Progenitor cell of endocrine pancreas (in vitro differentiated cells): ENCODE measurements at regions not wholly inside any gene's neighbourhood (a gene's known extent, or its start where the extent isn't known, plus 50 kb on each side); places are given as distances from the start of the nearest gene placed in this dataset.
A peak's percentile ranks its signal among the peaks of the same experiment; 100 is the strongest.

ENCODE experiments used
- DNase-seq: peaks from one replicate; pipeline ENCODE4 v3.0.0; 2021; ENCODE audit warnings: low spot score; ENCODE audit not compliant: unreplicated experiment
- H3K27ac Mint-ChIP-seq: 2 replicates; pipeline ENCODE4 v1.8.0; 2021; ENCODE audit warnings: mild to moderate bottlenecking, moderate library complexity, mixed read lengths
- H3K27me3 Mint-ChIP-seq: 2 replicates; pipeline ENCODE4 v1.8.0; 2021; ENCODE audit warnings: mixed read lengths
- H3K36me3 Mint-ChIP-seq: 2 replicates; pipeline ENCODE4 v1.8.0; 2022; ENCODE audit warnings: mixed read lengths; ENCODE audit not compliant: insufficient read depth
- H3K4me1 Mint-ChIP-seq: 2 replicates; pipeline ENCODE4 v1.8.0; 2021; ENCODE audit warnings: low read depth, mixed read lengths
- H3K4me3 Mint-ChIP-seq: 2 replicates; pipeline ENCODE4 v1.8.0; 2021; ENCODE audit warnings: low read depth, mild to moderate bottlenecking, moderate library complexity, mixed read lengths
- H3K9me3 Mint-ChIP-seq: 2 replicates; pipeline ENCODE4 v1.8.0; 2021; ENCODE audit warnings: low read depth, mixed read lengths
- TF ChIP-seq, protein P1 (sequence below): fragments of 200-600 bp; sonication (generic); IDR thresholded peaks from one replicate; pipeline ENCODE4 v1.5.0; 2021; ENCODE audit warnings: antibody characterized with exemption, mild to moderate bottlenecking; ENCODE audit not compliant: unreplicated experiment

DNA sequence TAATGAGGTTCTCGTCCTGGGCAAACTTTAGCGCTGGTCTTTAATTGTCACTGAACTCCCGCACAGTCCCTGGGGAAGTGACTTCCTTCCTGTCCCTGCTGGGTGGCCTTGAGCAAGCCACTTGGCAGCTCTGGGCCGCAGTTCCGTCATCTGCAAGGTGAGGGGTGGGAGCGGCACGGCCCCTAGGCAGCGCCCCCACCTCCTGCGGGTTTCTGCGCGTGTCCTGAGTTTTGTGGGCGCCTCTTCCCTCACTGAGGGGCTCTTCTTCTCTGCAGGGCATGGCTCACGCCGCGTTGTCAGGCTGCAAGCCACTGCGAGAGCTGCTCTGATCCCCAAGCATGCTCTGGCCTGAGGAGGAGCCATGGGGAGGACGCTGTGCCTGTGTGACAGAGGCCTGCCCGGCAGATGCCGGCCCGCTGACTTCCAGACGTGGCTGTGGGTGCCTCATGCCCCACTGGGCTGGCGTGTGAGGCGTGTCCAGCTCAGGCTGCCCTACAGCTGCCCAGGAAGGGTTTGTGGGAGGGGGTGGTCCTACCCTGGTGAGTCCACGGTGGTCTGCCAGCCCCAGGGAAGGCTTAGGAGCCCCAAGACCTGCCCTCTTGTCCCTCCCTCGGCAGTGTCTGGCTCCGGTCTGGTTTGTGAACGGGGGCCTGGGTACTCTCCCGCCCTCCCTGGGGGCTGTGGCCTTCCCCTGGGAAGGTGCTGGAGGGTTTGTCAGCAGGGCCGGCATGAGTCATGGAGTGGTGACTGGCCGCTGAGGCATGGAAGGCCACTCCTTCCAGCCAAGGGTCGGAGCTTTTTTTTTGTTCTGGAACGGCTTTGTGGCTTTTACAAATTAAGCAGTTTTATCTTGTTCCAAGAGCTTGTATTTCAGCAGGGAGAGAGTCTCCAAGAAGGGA is 182.0 kb downstream of the SEC14L1 start:
- no peak for DNase-seq
- H3K27ac Mint-ChIP-seq, result peak overlapping the region; percentile 89
- no peaks in the 10 kb centered on the region for H3K36me3 Mint-ChIP-seq

DNA sequence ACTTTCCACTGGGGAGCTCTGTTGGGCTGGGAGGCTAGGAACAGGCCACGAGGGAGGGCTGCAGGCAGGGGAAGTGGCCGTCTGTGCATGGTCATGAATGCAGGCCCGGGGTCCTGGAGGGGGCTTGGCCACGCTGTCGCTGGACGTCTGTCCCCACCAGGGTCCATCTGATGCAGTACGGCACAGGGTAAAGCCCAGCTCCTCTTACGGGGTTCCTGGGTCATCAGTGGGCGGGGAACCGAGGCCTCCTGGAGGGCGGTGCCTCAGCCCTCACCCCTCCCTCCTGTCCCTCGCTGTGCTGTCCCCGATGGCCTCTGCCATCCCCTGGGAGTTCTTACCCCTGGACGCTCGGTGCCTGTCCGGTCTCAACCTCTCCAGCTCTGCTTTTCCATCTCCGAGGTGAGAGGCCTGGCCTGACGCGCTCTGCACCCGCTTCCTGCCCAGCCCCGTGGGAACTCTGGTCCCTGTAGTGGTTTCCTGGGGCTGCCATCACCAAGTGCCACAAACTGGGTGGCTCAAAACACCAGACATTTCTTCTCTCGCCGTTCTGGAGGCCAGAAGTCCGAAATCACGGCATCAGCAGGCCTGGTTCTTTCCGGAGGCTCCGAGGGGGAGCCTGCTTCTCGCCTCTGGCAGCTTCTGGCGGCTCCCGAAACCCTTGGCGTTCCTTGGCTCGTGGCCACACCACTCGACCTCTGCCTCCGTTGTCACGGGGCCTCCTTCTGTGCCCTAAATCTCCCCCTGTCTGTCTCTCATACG is 182.8 kb downstream of the SEC14L1 start:
- Mint-ChIP-seq H3K4me1 (peaks cover 17% of the 10 kb centered on the region), H3K36me3 (no peaks in the 10 kb centered on the region), H3K4me3 (no peak overlapping the region), H3K9me3 (no peaks in the 10 kb centered on the region), H3K27ac (peak overlapping the region; percentile 91), H3K27me3 (no peaks in the 10 kb centered on the region)
- DNase-seq, result no peak
- TF ChIP-seq, protein P1, sequence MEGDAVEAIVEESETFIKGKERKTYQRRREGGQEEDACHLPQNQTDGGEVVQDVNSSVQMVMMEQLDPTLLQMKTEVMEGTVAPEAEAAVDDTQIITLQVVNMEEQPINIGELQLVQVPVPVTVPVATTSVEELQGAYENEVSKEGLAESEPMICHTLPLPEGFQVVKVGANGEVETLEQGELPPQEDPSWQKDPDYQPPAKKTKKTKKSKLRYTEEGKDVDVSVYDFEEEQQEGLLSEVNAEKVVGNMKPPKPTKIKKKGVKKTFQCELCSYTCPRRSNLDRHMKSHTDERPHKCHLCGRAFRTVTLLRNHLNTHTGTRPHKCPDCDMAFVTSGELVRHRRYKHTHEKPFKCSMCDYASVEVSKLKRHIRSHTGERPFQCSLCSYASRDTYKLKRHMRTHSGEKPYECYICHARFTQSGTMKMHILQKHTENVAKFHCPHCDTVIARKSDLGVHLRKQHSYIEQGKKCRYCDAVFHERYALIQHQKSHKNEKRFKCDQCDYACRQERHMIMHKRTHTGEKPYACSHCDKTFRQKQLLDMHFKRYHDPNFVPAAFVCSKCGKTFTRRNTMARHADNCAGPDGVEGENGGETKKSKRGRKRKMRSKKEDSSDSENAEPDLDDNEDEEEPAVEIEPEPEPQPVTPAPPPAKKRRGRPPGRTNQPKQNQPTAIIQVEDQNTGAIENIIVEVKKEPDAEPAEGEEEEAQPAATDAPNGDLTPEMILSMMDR, result no peak

More for the DNA sequence above, 182.0 kb downstream of the SEC14L1 start:
- Mint-ChIP-seq H3K9me3 (no peaks in the 10 kb centered on the region), H3K4me3 (no peak overlapping the region), H3K4me1 (peaks cover 17% of the 10 kb centered on the region), H3K27me3 (no peaks in the 10 kb centered on the region)
- TF ChIP-seq, protein P1, result no peak

DNA sequence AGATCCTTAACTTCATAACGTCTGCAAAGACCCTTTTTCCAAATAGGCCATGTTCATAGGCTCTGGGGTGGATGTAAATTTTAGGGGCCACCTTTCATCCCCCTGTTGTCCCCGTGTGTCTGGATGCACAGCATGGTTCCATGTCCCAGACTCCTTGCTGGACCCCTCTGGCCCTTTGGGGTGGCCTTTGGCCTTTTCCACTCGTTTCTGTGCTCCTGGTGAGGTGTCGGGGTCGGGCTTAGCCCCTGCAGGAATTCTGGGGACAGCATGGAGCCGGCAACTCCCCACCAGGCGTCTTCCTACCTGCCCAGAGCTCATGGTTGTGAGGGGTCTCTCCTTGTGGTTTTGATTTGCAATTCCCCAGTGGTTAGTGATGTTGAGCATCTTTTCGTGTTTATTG is 183.5 kb downstream of the SEC14L1 start:
- no peaks in the 10 kb centered on the region for H3K36me3 Mint-ChIP-seq
- H3K4me1 Mint-ChIP-seq, result peaks cover 17% of the 10 kb centered on the region
- DNase-seq, result no peak
- TF ChIP-seq, protein P1, result no peak
- H3K4me3 Mint-ChIP-seq, result no peak overlapping the region
- no peaks in the 10 kb centered on the region for H3K27me3 Mint-ChIP-seq
- no peaks in the 10 kb centered on the region for H3K9me3 Mint-ChIP-seq
- peak overlapping the region; percentile 91 for H3K27ac Mint-ChIP-seq

DNA sequence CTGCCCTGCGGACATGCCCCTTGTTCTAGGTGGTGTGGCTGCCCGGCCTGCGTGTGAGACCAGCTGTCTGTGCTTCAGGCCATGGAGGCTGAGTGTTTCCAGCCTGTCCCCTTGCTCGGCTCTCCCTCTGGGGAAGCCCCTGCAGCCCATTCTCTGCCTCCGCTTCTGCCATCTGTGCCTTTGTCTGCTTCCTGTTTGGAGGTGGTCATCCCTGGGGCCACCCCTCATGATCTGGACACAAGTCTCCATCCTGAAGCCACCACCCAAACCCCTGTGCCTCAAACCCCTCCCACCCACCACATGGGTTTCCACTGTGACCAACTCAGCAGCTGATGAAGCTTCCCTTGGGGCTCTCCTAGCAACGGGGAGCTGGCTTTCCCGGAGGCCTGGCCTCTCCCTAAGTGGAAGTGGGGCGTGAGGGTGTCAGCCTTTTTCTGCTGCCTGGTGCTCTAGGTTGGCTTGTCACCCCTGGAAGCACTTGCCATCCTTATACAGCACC is 184.9 kb downstream of the SEC14L1 start:
- TF ChIP-seq, protein P1, result no peak
- DNase-seq, result no peak
- H3K9me3 Mint-ChIP-seq, result no peaks in the 10 kb centered on the region
- no peaks in the 10 kb centered on the region for H3K27me3 Mint-ChIP-seq
- no peak overlapping the region for H3K27ac Mint-ChIP-seq
- no peak overlapping the region for H3K4me3 Mint-ChIP-seq
- H3K4me1 Mint-ChIP-seq, result peaks cover 13% of the 10 kb centered on the region
- no peaks in the 10 kb centered on the region for H3K36me3 Mint-ChIP-seq

DNA sequence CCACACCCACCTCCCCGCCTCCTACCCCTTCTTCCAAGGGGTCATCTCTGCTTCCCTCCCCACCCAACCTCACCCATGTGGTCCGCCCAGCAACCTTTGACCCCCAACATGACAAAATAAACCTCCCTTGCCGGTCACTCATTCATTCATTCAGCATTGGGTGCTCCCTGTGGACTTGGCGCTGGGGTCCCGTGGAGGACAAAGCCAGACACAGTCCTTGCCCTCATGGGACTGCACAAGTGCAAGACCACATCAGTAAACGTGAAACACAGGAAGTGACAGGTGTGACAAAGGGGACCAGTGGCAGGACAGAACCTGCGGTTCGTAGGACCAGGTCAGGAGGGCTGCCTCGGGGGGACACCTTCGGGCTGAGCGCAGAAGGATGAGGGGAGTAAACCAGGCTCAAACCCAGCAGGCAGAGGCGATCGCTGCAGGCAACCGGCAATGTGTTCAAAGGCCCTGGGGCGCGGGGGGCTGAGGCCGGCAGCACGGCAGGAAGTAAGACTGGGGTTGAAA is 185.4 kb downstream of the SEC14L1 start:
- no peaks in the 10 kb centered on the region for H3K36me3 Mint-ChIP-seq
- peaks cover 13% of the 10 kb centered on the region for H3K4me1 Mint-ChIP-seq
- no peak overlapping the region for H3K4me3 Mint-ChIP-seq
- no peaks in the 10 kb centered on the region for H3K27me3 Mint-ChIP-seq
- no peak for DNase-seq
- no peak overlapping the region for H3K27ac Mint-ChIP-seq
- TF ChIP-seq, protein P1, result no peak
- no peaks in the 10 kb centered on the region for H3K9me3 Mint-ChIP-seq
